GM19240 (cell line): ENCODE measurements at regions not wholly inside any gene's neighbourhood (a gene's known extent, or its start where the extent isn't known, plus 50 kb on each side); places are given as distances from the start of the nearest gene placed in this dataset.
"Not testable (repeated sequence)": the region's sequence is repeated elsewhere in the genome, so short reads cannot be mapped to it uniquely, and the experiment has no call there.

Source experiments
- DNase-seq: peaks from one replicate; pipeline ENCODE4 v3.0.0; 2011; ENCODE audit warnings: low spot score; ENCODE audit not compliant: insufficient read length

DNA sequence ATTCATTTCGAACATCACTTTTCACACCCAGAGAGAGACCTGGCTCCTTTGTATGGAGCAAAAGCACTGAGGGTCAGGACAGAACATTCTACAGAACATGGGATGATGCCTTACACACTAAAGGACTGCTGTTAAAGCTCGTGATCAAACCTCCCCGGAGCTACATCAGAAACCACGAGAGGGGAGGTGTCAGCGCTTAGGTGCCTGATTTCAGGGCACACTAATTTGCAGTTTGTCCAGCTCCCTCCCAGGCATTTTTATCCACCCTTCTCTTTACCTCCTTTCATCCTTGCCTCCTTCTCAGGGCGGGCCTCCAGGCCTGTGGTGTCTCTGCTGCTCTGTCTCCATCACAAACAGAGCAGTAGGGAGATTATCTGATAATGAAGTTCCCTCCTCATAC lies 127.5 kb downstream of the VPREB1 start:
- DNase-seq, result no peak

GRCh38 chr22:22374163-22374562 lies 129.6 kb downstream of the VPREB1 start:
- DNase-seq, result no peak

- DNase-seq, result no peak
Observed at GRCh38 chr22:22374579-22374978, 130.0 kb downstream of the VPREB1 start.

DNA sequence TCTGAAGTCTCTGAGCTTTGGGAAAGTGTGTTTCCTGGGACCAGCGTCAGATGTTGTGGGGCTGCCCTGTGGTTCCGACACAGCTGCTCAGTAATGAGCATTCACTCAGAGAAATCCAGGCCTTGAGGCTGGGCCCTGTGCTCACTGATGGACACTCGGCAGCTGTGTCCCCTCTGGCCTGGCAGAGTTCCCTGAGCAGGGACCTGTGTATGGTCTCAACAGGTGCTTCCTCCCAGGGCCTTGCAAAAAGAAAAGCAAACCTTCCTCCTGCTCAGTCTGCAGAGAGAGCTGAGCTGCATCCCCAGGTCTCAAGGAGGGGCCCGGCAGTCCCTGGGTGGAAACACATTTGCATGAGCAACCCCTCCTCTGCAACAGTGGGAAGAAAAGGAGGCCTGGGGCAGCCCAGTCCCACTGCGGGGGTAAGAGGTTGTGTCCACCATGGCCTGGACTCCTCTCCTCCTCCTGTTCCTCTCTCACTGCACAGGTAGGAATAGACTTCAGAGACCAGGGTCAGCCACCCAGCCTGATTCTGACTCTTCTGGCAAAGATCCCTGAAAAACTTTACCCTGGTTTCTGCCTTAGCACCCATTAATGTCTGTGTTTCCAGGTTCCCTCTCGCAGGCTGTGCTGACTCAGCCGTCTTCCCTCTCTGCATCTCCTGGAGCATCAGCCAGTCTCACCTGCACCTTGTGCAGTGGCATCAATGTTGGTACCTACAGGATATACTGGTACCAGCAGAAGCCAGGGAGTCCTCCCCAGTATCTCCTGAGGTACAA lies 131.2 kb downstream of the VPREB1 start:
- DNase-seq, result no peak

DNA sequence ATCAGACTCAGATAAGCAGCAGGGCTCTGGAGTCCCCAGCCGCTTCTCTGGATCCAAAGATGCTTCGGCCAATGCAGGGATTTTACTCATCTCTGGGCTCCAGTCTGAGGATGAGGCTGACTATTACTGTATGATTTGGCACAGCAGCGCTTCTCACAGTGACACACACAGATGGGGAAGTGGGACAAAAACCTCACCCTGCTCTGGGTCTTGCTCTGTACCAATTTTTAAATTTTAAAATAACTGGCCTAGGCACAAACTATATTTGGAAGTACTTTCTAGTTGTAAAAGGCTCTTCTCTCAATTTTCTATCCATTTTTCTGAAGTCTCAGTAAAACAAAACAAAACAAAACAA lies 131.7 kb downstream of the VPREB1 start:
- no peak for DNase-seq

DNA sequence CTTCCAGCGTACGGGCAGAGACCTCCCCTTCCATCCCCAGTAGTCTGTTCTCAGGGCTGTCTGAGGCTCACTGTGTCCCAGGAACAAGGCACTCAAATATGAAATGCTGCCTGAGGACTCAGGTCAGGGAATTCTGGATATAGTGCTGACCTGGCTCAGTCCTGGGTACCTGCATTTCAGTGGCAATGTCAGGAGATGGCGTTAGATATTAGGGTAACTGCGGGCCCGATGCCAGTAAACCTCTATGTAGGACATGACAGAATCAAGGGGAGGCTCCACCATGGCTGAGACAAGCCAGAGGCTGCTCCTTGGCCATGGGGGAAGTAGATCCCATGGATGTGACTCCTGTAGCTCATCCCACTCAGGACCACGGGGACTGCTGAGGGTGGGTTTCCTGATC lies 131.7 kb downstream of the ZNF280B start:
- not testable (repeated sequence) for DNase-seq

GRCh38 chr22:22377335-22377734 lies 131.2 kb downstream of the ZNF280B start:
- DNase-seq, result no peak

DNA sequence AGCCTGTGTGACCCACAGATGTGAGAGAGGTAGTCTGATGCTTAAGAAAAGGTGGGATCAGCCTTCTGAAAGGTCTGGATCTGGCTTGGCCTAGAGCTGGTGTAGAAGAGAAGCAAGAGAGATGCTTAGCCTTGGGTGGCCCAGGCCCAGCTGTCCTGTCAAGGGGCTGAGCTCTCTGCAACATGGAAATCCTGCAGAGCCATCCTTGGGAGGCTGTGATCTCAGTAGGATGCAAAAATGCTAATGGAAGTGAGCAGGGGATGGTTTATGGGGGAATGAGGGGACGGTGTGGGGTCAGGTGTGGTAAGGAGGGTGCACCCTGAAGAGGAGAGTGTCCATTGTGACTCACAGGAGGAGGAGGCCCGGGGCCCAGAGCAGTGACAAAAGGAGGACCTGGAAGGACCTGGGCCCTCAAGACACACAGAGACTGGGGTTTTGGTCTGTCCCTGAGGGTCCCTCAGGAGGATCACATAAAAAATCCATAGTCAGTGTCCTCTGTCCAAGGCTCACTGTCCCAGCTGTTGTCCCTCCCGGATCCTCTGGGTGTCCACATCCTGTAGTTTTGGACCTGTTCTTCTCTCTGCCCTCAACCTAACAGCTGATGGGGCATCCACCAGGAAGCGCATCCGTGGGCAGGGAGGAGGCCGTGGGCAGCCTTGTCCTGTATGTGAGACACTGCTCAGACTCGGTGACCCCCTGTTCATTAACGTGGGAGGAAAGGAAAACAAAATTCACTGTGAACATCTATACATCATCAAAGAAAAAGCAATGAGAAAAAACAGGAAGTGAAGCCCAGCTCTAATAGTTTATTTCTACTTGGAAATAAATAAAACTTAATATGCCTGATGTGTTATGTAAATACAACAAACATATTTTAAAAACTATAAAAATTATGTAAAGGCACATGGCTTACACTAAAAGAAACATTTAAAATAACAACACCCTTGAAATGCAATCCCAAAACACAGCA lies 129.8 kb downstream of the ZNF280B start:
- no peak for DNase-seq

DNA sequence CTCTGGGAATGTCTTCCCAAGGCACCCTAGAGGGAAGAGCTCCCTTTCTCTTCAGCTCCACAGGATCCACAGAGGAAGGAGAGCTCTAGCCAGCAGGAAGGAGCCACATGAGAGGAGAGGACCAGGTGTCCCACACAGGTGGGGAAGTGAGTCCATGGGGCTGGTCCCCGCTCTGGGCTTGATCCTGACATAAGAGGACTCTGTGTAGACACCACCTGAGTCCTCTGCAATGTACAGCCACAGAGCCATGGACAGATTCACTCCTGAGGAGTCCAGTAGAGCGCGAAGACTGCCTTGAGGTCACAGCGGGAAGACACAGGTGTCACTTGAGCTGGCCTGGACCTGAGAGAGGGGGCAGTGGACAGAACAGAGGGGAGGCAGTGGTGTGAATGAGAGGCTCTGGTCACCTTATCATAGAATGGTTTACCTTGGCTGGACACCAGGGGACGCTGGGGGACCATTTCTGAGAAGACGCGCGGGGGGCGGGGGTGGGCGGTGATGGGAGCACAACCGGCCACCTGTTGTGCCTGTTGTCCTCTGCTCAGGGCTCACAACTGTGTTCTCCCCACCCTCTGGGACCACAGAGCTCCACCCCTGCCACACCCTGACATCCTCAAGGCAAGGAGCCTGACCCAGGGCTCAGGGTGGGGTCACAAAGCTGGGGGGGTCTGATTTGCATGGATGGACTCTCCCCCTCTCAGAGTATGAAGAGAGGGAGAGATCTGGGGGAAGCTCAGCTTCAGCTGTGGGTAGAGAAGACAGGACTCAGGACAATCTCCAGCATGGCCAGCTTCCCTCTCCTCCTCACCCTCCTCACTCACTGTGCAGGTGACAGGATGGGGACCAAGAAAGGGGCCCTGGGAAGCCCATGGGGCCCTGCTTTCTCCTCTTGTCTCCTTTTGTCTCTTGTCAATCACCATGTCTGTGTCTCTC lies 128.2 kb downstream of the ZNF280B start:
- no peak for DNase-seq

- not testable (repeated sequence) for DNase-seq
Observed at GRCh38 chr22:22381292-22381691, 127.2 kb downstream of the ZNF280B start.

GRCh38 chr22:22384267-22384666 lies 124.3 kb downstream of the ZNF280B start:
- DNase-seq, result no peak

GRCh38 chr22:22384668-22385244 lies 123.8 kb downstream of the ZNF280B start:
- no peak for DNase-seq

GRCh38 chr22:22386602-22387385 lies 121.7 kb downstream of the ZNF280B start:
- no peak for DNase-seq

DNA sequence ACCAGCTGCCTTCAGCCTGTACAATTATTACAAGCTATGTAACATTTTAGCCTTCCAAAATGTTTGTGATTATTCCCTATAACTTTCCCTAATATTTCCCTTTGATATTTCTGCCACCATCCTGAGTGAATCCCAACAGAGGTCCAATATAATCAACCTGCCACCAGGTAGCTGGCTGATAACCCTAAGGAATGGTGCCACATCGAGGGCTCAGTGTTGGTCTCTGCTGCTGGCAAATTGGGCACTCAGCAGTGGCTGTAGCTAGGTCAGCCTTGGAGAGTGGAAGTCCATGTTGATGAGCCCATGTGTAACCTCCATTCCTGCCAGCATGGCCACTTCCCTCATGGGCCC lies 121.2 kb downstream of the ZNF280B start:
- no peak for DNase-seq

- DNase-seq, result no peak
Observed at GRCh38 chr22:22388090-22388489, 120.5 kb downstream of the ZNF280B start.

DNA sequence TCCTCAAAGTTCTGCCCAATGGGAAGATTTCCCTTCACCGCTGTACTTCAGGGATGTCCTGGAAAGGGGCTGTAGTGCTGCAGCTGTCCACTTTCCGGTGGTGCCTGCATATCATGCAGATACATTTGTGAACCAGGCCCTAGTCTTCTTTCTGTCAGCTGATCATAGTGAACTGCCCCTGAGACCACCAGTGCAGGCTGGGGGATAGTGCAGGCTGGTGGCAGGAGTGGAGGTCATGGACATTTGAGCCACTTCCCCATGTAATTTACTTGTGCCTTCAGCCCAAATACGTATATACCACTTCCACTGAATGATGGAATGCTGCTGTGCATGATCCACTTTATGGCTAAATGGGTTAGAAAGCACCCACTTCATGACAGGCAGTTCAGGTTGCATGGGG lies 120.0 kb downstream of the ZNF280B start:
- no peak for DNase-seq

DNA sequence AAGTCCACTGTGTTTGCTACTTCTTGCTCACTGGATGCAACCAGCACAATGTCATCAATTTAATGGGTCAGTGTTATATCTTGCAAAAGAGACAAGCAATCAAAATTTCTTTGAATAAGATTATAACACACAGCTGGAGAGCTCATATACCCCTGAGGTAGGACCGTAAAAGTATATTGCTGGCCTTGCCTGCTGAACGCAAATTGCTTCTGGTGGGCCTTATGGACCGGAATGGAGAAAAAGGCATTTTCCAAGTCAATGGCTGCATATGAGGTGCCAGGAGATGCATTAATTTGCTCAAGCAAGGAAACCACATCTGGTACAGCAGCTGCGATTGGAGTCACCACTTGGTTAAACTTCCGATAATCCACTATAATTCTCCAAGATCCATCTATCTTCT lies 119.1 kb downstream of the ZNF280B start:
- DNase-seq, result no peak

DNA sequence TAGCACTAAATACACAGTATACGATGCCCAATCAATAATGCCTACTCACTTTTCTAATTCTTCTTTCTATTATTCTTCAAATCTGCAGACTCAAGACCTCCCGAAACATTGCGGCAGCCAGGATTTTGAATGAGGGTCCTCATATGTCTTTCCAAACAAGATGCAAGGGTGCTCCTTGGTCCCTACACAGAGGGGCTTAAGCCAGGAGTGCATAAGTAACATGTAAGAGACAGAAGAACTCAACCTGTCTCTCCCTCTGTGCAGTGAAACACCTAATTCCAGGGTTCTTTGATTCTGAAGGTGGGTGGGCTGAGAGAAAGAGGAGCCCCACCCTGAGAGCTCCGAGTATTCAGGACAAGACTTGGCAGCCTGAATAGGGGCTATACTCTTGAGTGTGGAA lies 117.6 kb downstream of the ZNF280B start:
- DNase-seq, result no peak

DNA sequence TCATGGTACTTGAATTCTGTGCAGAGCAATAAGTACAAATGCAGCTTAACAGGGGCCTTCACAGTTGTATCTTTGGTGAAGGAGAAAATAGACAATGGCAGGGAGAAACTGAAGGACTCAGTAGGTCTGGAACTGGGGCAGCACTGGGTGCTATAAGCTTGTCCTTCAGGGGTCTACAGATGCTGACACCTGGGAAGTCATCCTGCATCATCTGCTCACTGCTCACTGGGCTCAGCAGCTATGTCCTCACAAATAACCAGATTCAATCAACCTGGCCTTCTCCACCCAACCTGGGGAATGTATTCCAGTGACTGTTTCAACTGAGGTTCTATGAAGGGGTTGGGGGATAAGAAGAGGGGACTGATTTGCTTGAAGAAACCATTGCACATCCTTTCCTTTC lies 117.0 kb downstream of the ZNF280B start:
- no peak for DNase-seq

DNA sequence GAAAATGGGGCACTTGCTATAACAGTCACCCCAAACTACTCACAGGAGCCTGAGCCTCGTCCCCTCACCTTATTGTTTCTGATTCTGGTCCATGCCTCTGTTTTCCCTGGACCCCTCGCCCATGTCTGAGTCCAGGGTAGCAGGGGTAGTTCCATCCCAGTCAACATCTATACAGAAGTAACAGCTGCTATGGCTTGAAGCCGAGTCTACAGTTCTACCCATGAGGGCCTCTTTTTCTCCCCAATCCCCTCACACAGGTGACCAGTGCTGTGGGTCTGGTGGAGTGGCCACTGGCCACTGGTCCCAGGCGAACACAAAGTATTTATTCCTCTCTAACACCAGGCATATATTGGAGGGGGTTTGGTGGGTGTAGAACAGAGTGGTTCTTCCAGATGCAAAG lies 116.4 kb downstream of the ZNF280B start:
- no peak for DNase-seq
